GM12878 (cell line): ENCODE measurements at regions not wholly inside any gene's neighbourhood (a gene's known extent, or its start where the extent isn't known, plus 50 kb on each side); places are given as distances from the start of the nearest gene placed in this dataset.

Source experiments
- ATAC-seq: fragments of 200-7000 bp; cut with Tn5 transposase; 3 replicates; pipeline ENCODE4 v1.9.1; 2020; ENCODE audit warnings: mild to moderate bottlenecking, moderate library complexity
- BruUV-seq: library from RNA; stranded (reverse); fragments of 400-500 nt; replicated peaks from 2 replicates; lab custom pipeline; 2021; lab: Mats Ljungman, UMichigan
- CTCF ChIA-PET: fragments of 300-600 bp; sonication (Branson Sonifier 250); formaldehyde crosslinking; extraction: SDS; loops from one replicate; lab custom pipeline; 2021; ENCODE audit warnings: inconsistent platforms; lab: Yijun Ruan, JAX
- POLR2A ChIA-PET: fragments of 350-600 bp; formaldehyde crosslinking; extraction: SDS; loops from one replicate; lab custom pipeline; 2021; ENCODE audit warnings: inconsistent platforms; lab: Charles Lee
- RAD21 ChIA-PET: fragments of 300-600 bp; sonication (Branson Sonifier 250); formaldehyde crosslinking; loops from one replicate; lab custom pipeline; 2023; ENCODE audit warnings: antibody characterized with exemption; ENCODE audit not compliant: unreplicated experiment; lab: Charles Lee
- SMC1A ChIA-PET: fragments of 300-600 bp; sonication (Branson Sonifier 250); formaldehyde crosslinking; loops from one replicate; lab custom pipeline; 2023; ENCODE audit not compliant: unreplicated experiment, uncharacterized antibody; lab: Charles Lee
- DNase-seq: peaks from one replicate; pipeline ENCODE4 v3.0.0-alpha.2; 2011; ENCODE audit warnings: low read depth, low spot score
- FAIRE-seq: peaks from 3 replicates; lab custom pipeline; 2011; peaks lifted over from hg19 to GRCh38; lab: Jason Lieb, UNC
- H2AFZ ChIP-seq: 2 replicates; pipeline ENCODE4 v1.6.0; 2011; ENCODE audit warnings: low read depth, low read length, control low read depth; ENCODE audit not compliant: control insufficient read depth
- H3K27ac ChIP-seq: 2 replicates; pipeline ENCODE4 v1.5.1; 2011; ENCODE audit warnings: control low read depth; ENCODE audit not compliant: control insufficient read depth, insufficient read depth
- H3K27me3 ChIP-seq, 2 experiments: replicated peaks in 1 of 2; 2 replicates each; pipeline versions ENCODE4 v1.6.0 to v1.6.1; 2011; ENCODE audit warnings: low read length in 1 of 2; ENCODE audit not compliant: control insufficient read depth in 2 of 2, insufficient read depth in 2 of 2
- H3K36me3 ChIP-seq, 2 experiments: 2 replicates each; pipeline ENCODE4 v1.5.1; 2011; ENCODE audit warnings: low read length in 1 of 2; ENCODE audit not compliant: control insufficient read depth in 2 of 2, insufficient read depth in 2 of 2
- H3K4me1 ChIP-seq: 2 replicates; pipeline ENCODE4 v1.6.1; 2011; ENCODE audit warnings: mild to moderate bottlenecking, low read length, moderate library complexity, mixed read lengths; ENCODE audit not compliant: control insufficient read depth, insufficient read depth
- H3K4me2 ChIP-seq: 2 replicates; pipeline ENCODE4 v1.6.0; 2011; ENCODE audit warnings: control low read depth; ENCODE audit not compliant: control insufficient read depth, insufficient read depth
- H3K4me3 ChIP-seq: fragments of 200-600 bp; sonication (generic); 2 replicates; pipeline ENCODE4 v1.5.1; 2016
- H3K79me2 ChIP-seq: 2 replicates; pipeline ENCODE4 v1.6.0; 2011; ENCODE audit warnings: low read length; ENCODE audit not compliant: control insufficient read depth, insufficient read depth
- H3K9ac ChIP-seq: 2 replicates; pipeline ENCODE4 v1.8.0; 2011; ENCODE audit warnings: low read length, control low read depth, mixed read lengths; ENCODE audit not compliant: control insufficient read depth, insufficient read depth
- H3K9me3 ChIP-seq: replicated peaks from 3 replicates; pipeline ENCODE4 v1.5.1; 2011; ENCODE audit warnings: mild to moderate bottlenecking, low read length; ENCODE audit not compliant: control insufficient read depth, insufficient read depth
- H4K20me1 ChIP-seq: 2 replicates; pipeline ENCODE4 v1.6.0; 2011; ENCODE audit not compliant: control insufficient read depth, insufficient read depth
- ATF7 ChIP-seq: fragments of 450-650 bp; IDR thresholded peaks from 2 replicates; pipeline ENCODE4 v1.6.1; 2016; ENCODE audit warnings: low read depth, mild to moderate bottlenecking
- BCL3 ChIP-seq: IDR thresholded peaks from 2 replicates; pipeline ENCODE4 v1.6.1; 2011; ENCODE audit warnings: borderline replicate concordance, low read depth, mild to moderate bottlenecking, moderate library complexity, low read length; ENCODE audit not compliant: insufficient read depth, poor library complexity, severe bottlenecking
- CHD4 ChIP-seq: fragments of 200-600 bp; sonication (generic); IDR thresholded peaks from 2 replicates; pipeline ENCODE4 v1.6.1; 2016; ENCODE audit warnings: mild to moderate bottlenecking
- E4F1 ChIP-seq: fragments of 450-650 bp; IDR thresholded peaks from 2 replicates; pipeline ENCODE4 v1.6.1; 2018; ENCODE audit warnings: borderline replicate concordance, mild to moderate bottlenecking; ENCODE audit not compliant: partially characterized antibody
- ELK1 ChIP-seq: IDR thresholded peaks from 2 replicates; pipeline ENCODE4 v1.6.1; 2012; ENCODE audit warnings: low read depth, low read length, improper control_type of control experiment
- MLLT1 ChIP-seq: fragments of 450-650 bp; IDR thresholded peaks from 2 replicates; pipeline ENCODE4 v1.6.1; 2016; ENCODE audit warnings: mild to moderate bottlenecking
- NR2C2 ChIP-seq: IDR thresholded peaks from 2 replicates; pipeline ENCODE4 v1.6.1; 2011; ENCODE audit warnings: borderline replicate concordance, low read depth; ENCODE audit not compliant: control insufficient read depth, insufficient read length
- NR2F1 ChIP-seq: fragments of 450-650 bp; conservative IDR thresholded peaks from 2 replicates; pipeline ENCODE4 v1.6.1; 2017; ENCODE audit warnings: mild to moderate bottlenecking
- SREBF1 ChIP-seq: IDR thresholded peaks from 2 replicates; pipeline ENCODE4 v1.6.1; 2012; ENCODE audit warnings: mild to moderate bottlenecking, low read length
- TARDBP ChIP-seq: IDR thresholded peaks from 2 replicates; pipeline ENCODE4 v1.6.1; 2016; ENCODE audit warnings: borderline replicate concordance
- ZNF217 ChIP-seq: fragments of 450-650 bp; IDR thresholded peaks from 2 replicates; pipeline ENCODE4 v1.6.1; 2017; ENCODE audit warnings: antibody characterized with exemption, mild to moderate bottlenecking
- ZNF384 ChIP-seq: IDR thresholded peaks from 2 replicates; pipeline ENCODE4 v1.6.1; 2012; ENCODE audit warnings: low read depth, mild to moderate bottlenecking, low read length, improper control_type of control experiment, borderline replicate concordance
- WGBS: methylation state at CpG from one replicate; pipeline ENCODE4 v1.1.6; 2016; ENCODE audit warnings: low lambda C conversion rate; ENCODE audit not compliant: insufficient replicate concordance, insufficient coverage; ENCODE audit errors: missing lambda C conversion rate; 5-methylcytosine and 5-hydroxymethylcytosine counted together
- in situ Hi-C: fragments of 300-500 bp; cut with MboI; formaldehyde crosslinking; loops from 9 replicates; pipeline ENCODE4 v1.14.3; 2018; ENCODE audit warnings: mixed read lengths
- intact Hi-C: fragments of 100-400 bp; cut with micrococcal nuclease; formaldehyde crosslinking; loops from one replicate; pipeline ENCODE4 v1.14.2; 2022; ENCODE audit not compliant: unreplicated experiment
- TF ChIP-seq, protein P1 (sequence below): IDR thresholded peaks from 2 replicates; pipeline ENCODE4 v1.6.1; 2012; ENCODE audit warnings: low read depth, low read length, improper control_type of control experiment
- TF ChIP-seq, protein P2 (sequence below): fragments of 450-650 bp; IDR thresholded peaks from 2 replicates; pipeline ENCODE4 v1.6.1; 2017; ENCODE audit warnings: antibody characterized with exemption, mild to moderate bottlenecking, moderate library complexity

- TF ChIP-seq ELK1 (no peak), SREBF1 (no peak), ZNF217 (no peak)
Measured at GRCh38 chr13:107250628-107251027, 682.7 kb upstream of the ARGLU1 start (continued).

- Histone ChIP-seq H3K4me3 (no peak overlapping the region), H3K27me3 (no peaks in the 10 kb centered on the region), H4K20me1 (no peaks in the 10 kb centered on the region), H3K4me1 (no peaks in the 10 kb centered on the region), H3K9ac (no peak overlapping the region), H3K9me3 (no peaks in the 10 kb centered on the region), H3K79me2 (no peaks in the 10 kb centered on the region), H3K4me2 (no peak overlapping the region), H3K36me3 (no peaks in the 10 kb centered on the region), H3K27ac (no peak overlapping the region), H2AFZ (no peak overlapping the region)
- SMC1A ChIA-PET, result interaction anchor here (1.1 kb wide), 1 partner anchor 10 kb away, joined by 3 read pairs; no protein-coding TSS in a partner anchor
- FAIRE-seq, result no peak
- POLR2A ChIA-PET, result no interaction called here
- ATAC-seq, result no peak
- in situ Hi-C loops (no loop called here), intact Hi-C loops (no loop called here)
- RAD21 ChIA-PET, result no interaction called here
- CTCF ChIA-PET, result interaction anchor here (0.5 kb wide), 1 partner anchor 807 kb away, joined by 3 read pairs; no protein-coding TSS in a partner anchor
- DNase-seq, result no peak
- 10% methylated on average over 2 of the region's 2 CpGs for WGBS
- BruUV-seq, result no TSS peak
- TF ChIP-seq E4F1 (no peak), ZNF384 (no peak), NR2C2 (no peak), CHD4 (no peak), NR2F1 (no peak), TARDBP (no peak), BCL3 (no peak), MLLT1 (no peak), ATF7 (no peak)
- TF ChIP-seq, protein P1, sequence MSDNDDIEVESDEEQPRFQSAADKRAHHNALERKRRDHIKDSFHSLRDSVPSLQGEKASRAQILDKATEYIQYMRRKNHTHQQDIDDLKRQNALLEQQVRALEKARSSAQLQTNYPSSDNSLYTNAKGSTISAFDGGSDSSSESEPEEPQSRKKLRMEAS, result no peak
- TF ChIP-seq, protein P2, sequence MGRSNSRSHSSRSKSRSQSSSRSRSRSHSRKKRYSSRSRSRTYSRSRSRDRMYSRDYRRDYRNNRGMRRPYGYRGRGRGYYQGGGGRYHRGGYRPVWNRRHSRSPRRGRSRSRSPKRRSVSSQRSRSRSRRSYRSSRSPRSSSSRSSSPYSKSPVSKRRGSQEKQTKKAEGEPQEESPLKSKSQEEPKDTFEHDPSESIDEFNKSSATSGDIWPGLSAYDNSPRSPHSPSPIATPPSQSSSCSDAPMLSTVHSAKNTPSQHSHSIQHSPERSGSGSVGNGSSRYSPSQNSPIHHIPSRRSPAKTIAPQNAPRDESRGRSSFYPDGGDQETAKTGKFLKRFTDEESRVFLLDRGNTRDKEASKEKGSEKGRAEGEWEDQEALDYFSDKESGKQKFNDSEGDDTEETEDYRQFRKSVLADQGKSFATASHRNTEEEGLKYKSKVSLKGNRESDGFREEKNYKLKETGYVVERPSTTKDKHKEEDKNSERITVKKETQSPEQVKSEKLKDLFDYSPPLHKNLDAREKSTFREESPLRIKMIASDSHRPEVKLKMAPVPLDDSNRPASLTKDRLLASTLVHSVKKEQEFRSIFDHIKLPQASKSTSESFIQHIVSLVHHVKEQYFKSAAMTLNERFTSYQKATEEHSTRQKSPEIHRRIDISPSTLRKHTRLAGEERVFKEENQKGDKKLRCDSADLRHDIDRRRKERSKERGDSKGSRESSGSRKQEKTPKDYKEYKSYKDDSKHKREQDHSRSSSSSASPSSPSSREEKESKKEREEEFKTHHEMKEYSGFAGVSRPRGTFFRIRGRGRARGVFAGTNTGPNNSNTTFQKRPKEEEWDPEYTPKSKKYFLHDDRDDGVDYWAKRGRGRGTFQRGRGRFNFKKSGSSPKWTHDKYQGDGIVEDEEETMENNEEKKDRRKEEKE, result no peak
Measured at GRCh38 chr13:107244241-107244640, 676.3 kb upstream of the ARGLU1 start.
